ENCODE measurements at regions not wholly inside any gene's neighbourhood (a gene's known extent, or its start where the extent isn't known, plus 50 kb on each side); places are given as distances from the start of the nearest gene placed in this dataset.

DNA sequence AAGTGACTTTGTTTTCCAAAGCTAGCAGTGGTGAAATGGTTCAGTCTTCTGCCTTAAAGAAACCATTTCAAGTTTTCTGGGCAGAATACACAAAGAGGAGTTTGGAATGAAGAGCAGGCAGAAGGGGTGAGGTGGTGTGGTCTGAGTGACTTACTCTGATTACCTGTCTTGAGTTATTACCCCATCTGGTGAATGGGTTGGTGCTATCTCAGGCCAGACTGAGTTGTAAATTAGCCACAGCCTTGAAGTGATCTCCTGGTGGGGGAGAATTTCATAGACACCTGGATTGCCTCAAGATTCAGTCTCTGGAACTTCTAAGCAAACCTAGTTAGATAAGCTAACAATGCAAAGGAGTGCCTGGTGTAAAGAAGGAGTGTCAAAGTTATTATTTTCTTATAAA lies 983.5 kb upstream of the NXPH2 start:
- TF ChIP-seq, protein P1, sequence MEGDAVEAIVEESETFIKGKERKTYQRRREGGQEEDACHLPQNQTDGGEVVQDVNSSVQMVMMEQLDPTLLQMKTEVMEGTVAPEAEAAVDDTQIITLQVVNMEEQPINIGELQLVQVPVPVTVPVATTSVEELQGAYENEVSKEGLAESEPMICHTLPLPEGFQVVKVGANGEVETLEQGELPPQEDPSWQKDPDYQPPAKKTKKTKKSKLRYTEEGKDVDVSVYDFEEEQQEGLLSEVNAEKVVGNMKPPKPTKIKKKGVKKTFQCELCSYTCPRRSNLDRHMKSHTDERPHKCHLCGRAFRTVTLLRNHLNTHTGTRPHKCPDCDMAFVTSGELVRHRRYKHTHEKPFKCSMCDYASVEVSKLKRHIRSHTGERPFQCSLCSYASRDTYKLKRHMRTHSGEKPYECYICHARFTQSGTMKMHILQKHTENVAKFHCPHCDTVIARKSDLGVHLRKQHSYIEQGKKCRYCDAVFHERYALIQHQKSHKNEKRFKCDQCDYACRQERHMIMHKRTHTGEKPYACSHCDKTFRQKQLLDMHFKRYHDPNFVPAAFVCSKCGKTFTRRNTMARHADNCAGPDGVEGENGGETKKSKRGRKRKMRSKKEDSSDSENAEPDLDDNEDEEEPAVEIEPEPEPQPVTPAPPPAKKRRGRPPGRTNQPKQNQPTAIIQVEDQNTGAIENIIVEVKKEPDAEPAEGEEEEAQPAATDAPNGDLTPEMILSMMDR (IDR thresholded peaks at IDR 0.05), result no peak
- no peak for TF ChIP-seq POLR2A (IDR thresholded peaks at IDR 0.05)

Data from testis (tissue), 2 donors.